ENCODE measurements at regions not wholly inside any gene's neighbourhood (a gene's known extent, or its start where the extent isn't known, plus 50 kb on each side); places are given as distances from the start of the nearest gene placed in this dataset.

DNA sequence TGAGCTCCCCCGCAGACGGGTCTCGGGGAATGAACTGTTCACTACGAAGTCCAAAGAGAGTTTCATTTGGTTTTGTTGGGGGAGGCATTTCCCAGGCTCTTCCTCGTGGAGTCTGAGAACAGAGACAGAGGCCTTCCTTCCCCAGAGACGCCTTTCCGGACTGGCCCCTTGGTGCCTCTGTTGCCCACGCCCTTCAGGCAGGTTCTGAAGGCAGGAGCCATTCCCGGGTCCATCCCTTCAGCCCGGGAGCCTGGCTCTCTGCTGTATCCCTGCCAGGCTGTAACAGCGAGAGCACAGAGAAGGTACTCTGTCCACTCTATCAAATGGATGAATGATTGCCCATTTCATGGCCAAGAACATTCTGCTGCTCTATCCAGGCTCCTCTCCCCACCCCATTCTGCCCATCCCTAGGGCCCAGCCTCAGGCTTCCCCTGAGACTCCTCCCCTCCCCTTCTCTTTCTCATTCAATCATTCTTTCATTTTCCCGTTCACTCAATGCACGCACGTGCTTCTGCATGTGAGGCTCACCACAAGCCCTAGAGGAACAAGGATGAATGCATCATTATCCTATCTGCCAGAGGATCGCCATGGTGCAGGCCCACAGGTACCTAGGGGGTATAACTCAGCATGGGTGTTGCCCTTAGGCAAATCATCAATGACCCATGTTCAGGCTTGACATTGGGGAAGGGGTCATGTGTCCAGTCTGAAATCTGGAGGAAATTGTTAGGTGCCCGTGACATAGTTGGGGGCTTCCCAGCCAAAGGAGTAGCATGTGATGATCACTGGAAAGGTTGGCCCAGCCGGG lies 298.6 kb downstream of the ZNF536 start:
- TF ChIP-seq CTCF (IDR thresholded peaks at IDR 0.05) (no peak), POLR2A (IDR thresholded peaks at IDR 0.05) (no peak)

Data from body of pancreas (tissue), 4 donors.